HG03064 (cell line): ENCODE measurements at regions not wholly inside any gene's neighbourhood (a gene's known extent, or its start where the extent isn't known, plus 50 kb on each side); places are given as distances from the start of the nearest gene placed in this dataset.

Source experiments
- ATAC-seq: cut with Tn5 transposase; IDR thresholded peaks from one replicate; pipeline ENCODE4 v1.9.1; 2021; ENCODE audit warnings: low read depth; ENCODE audit not compliant: unreplicated experiment

DNA sequence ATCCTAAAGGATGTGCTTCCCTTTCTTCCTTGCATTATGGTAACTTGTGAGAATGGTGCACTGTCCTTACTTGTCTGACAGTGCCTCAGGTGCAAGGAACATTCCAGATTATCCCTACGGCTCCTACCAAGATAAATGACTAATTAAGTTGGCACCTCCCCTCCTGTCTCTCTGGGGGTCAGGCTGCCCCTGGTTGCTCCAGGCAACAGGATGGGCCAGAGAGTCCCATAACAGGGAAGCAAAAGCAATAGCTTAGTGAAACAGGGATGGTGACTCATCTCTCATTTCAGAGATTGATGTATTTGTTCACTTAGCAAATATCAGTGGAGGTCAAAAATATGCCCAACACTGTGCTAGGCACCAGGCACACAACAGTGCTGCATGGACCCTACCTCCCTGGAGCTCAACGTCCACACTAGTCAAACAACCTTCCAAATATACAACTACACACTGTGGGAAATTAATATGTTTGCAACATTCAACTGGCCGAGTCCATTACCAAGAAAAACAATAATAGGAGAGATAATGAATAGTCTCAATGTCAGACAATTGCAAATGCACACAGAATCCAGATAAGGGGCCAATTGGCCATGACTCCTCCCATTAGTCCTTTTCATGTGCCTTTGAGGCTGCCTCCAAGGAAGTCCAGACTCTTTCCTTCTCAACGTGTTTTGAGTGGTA, 249.0 kb downstream of the TLE3 start:
- no peak for ATAC-seq

- no peak for ATAC-seq
Measured at GRCh38 chr15:69849232-69849610, 248.5 kb downstream of the TLE3 start.

DNA sequence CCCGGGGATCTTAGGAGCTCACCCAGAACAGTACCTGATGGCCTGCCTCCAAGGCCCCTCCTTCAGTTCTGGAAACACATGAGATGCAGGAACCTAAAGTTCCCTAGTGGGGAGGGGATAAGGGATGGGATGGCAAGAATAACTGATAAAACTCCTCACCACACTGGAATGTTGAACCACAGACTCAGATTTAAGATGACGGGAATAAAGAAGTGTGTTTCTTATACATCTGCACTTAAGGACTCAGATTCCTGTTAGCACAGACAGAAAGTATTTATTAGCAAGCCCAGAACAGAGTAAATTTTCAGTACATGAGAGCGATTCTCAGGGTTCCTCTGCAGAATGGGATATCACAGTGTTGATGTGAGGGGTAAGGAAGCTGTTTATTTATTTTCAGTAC, 245.2 kb downstream of the TLE3 start:
- ATAC-seq = no peak

GRCh38 chr15:69852916-69853315, 244.8 kb downstream of the TLE3 start:
- no peak for ATAC-seq

GRCh38 chr15:69853544-69853951, 244.2 kb downstream of the TLE3 start:
- ATAC-seq = no peak

DNA sequence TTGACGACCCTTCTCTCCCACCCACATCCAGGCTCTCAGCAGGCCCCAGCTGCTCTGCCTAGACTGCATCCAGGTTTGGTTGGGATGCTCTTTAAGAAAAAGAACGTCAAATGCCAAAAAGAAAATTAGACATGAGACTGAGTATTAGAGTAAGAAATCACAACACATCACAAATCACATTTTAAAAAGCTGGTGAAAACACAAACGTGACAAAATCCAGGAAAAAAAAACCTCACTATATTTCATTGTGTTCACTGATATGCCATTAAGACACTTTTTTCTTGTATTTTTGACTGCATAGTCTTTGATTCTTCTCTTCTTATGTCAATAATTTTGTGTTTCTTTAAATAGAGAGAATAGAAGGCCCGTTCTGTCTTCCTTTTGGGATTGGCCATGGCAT, 243.7 kb downstream of the TLE3 start:
- ATAC-seq = no peak

DNA sequence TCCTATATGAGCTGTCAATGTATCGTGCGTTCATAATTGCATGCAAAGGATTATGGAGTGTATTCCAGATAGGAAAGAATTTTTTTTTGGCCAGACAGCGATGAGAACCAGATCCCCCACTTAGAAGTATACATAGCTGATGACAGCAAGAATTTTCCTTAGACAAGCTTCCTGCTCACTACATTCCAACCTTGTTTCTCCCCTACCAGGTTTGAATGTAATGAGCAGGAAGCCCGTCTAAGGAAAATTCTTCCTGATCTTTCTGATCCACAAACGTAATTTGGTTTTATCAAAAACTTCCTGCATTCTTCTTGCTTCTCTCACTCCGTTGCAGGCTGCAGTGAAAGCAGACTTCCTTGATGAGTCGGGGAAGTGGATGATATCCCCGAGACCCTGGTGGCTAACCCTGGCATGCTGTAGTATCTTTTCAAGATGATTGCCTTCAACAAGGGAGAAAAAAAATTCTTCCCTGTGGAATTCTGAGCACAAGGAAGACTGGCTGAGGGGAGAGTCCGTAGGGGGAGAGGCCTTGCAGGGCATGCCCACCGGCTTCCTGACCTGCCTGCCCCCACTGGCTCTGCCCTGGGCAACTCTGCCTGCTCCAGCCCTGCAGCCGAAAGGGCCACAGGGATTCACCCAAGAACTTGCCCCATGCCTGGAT, 243.1 kb downstream of the TLE3 start:
- ATAC-seq = no peak

- ATAC-seq = no peak
Measured at GRCh38 chr15:69855258-69856000, 242.3 kb downstream of the TLE3 start.

- no peak for ATAC-seq
Measured at GRCh38 chr15:69857250-69857649, 240.5 kb downstream of the TLE3 start.

DNA sequence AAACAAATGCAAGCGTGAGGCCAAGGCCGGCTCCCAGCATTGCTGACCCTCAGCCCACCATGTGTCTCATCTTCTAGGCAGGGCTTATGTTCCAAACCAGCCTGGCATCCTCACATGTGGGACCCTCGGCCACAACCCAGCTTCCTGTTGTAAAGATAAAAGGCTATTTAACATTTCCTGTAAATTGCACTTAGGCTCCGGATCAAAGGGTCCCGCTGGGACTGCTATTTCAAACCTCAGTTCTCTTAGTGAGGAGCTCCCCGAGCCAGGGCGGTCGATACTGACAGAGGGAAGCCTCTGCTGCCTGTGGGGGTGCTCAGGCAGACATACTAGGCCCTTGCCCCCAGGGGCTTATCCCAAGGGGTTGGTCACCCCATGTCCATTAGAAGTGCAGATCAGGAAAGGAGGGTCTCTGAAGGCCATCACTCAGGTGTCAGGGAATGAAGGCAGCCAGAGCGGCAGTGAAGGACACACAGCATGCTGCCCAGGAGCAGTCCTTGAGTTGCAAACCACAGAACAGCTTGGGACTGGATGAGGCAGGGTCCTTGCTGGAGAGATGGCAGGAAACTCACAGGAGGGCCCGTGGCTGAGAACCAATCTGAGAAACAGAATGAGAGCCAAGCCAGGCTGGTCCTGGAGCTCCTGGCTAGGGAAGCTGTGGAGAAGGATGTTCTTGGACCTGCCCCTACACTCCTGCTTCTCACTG, 239.9 kb downstream of the TLE3 start:
- no peak for ATAC-seq

- ATAC-seq = no peak
Measured at GRCh38 chr15:69858456-69858855, 239.3 kb downstream of the TLE3 start.

DNA sequence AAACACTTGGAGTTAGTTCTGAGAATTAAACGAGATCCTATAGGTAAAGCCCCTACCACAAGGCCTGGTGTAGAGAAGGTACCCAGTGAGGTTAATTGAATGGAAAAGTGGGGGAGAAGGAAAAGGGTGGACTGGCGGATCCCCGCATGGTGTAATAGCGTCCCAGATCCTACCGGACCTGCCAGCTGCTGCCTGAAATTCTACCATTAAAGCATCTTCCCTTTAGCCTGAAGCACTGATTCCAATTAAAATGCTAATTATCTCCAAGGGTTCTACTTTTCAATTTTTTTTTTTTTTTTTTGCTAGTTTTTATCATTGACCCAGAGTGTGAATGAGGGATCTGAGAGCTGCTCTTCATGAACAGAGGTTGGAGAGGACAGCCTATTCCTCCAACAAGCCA, 237.9 kb downstream of the TLE3 start:
- ATAC-seq = no peak

DNA sequence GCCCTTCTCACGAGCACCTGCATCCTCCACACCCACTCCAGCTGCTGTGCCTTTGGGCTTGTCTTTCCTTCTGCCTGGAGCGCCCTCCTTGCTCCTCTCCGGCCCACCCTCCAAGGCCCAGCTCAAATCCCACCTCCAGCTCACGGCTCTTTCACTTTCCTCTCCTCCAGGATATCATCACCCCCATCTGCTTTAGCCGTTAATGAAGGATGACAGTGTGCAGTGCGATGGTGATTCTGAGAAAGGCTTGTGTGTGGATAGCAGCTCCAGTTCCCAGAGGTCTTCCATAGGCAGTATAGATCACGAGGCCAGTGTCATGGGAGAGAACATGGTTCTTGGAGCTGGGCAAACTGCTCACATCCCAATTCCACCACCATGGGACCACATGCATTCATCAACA, 237.4 kb downstream of the TLE3 start:
- no peak for ATAC-seq

- no peak for ATAC-seq
Measured at GRCh38 chr15:69860921-69861320, 236.8 kb downstream of the TLE3 start.

GRCh38 chr15:69861331-69862171, 236.2 kb downstream of the TLE3 start:
- ATAC-seq = no peak

GRCh38 chr15:69862540-69862939, 235.2 kb downstream of the TLE3 start:
- no peak for ATAC-seq

DNA sequence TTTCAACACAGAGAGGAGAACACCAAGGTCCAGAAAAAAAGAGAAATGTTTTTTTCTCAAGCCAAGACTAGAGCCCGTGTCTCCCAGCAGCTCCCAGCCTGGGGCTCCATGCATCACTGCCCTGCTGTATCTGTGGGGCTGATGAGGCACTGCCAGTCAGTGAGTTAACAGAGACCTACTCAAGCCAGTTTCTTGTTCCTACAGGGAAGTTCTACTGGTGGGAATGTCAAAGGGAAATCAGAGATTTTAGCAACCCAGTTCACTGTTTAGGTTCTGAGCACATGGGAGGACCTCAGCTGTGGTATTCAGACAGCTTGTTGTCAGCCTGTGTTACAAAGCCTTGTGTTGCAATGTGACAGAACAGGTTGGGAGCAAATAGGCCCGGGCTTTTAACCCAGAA, 234.3 kb downstream of the TLE3 start:
- ATAC-seq = no peak

GRCh38 chr15:69865369-69865768, 232.3 kb downstream of the TLE3 start:
- ATAC-seq = no peak

GRCh38 chr15:69868756-69869155, 229.0 kb downstream of the TLE3 start:
- no peak for ATAC-seq

DNA sequence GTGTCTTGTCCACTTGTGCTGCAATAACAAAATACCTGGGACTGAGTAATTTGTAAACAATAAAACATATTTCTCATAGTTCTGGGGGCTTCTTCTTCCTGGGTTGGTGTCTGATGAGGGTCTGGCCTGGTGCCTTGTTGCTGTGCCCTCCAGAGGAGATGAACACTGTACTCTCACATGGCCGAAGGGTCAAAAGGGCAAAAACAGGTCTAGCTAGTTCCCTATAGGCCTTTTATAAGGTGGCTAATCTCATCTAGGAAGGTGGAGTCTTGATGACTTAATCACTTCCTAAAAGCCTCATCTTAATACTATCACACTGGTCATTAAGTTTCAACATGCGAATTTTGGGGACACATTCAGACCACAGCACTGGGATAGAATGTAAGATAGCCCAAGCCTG, 228.4 kb downstream of the TLE3 start:
- ATAC-seq = no peak
